SU-DHL-6 (cell line): ENCODE measurements at regions not wholly inside any gene's neighbourhood (a gene's known extent, or its start where the extent isn't known, plus 50 kb on each side); places are given as distances from the start of the nearest gene placed in this dataset.
"Not testable (repeated sequence)": the region's sequence is repeated elsewhere in the genome, so short reads cannot be mapped to it uniquely, and the experiment has no call there.

ENCODE experiments used
- H2AFZ ChIP-seq: fragments of 200-600 bp; sonication (generic); 2 replicates; pipeline ENCODE4 v1.6.1; 2014; ENCODE audit warnings: low read depth, mild to moderate bottlenecking, moderate library complexity, mixed read lengths, antibody characterized with exemption, low read length; ENCODE audit not compliant: severe bottlenecking
- H3F3A ChIP-seq: fragments of 200-600 bp; shearing (Covaris generic); 2 replicates; pipeline ENCODE4 v1.6.0; 2016; ENCODE audit warnings: antibody characterized with exemption, mild to moderate bottlenecking; ENCODE audit not compliant: insufficient read depth
- H3K27ac ChIP-seq: fragments of 200-600 bp; sonication (generic); 2 replicates; pipeline ENCODE4 v1.5.1; 2016; ENCODE audit warnings: low read depth, mild to moderate bottlenecking, low read length, moderate library complexity, mixed read lengths
- H3K27me3 ChIP-seq: fragments of 200-600 bp; sonication (generic), shearing (Covaris generic); 2 replicates; pipeline ENCODE4 v1.6.0; 2014; ENCODE audit warnings: mild to moderate bottlenecking, low read length
- H3K36me3 ChIP-seq: fragments of 200-600 bp; sonication (generic); 2 replicates; pipeline ENCODE4 v1.6.1; 2014; ENCODE audit warnings: mild to moderate bottlenecking, low read length, mixed read lengths
- H3K4me2 ChIP-seq: fragments of 300-600, 200-600 bp; shearing (Covaris generic), sonication (generic); 2 replicates; pipeline ENCODE4 v1.6.0; 2014; ENCODE audit warnings: low read length, low read depth, mild to moderate bottlenecking; ENCODE audit not compliant: poor library complexity, severe bottlenecking
- H3K4me3 ChIP-seq: fragments of 200-600 bp; sonication (generic); 2 replicates; pipeline ENCODE4 v1.5.1; 2014; ENCODE audit warnings: antibody characterized with exemption, low read length, mild to moderate bottlenecking, mixed read lengths; ENCODE audit not compliant: insufficient read depth, poor library complexity, severe bottlenecking
- H3K79me2 ChIP-seq: fragments of 200-600 bp; sonication (generic); 2 replicates; pipeline ENCODE4 v1.6.1; 2014; ENCODE audit warnings: mild to moderate bottlenecking, low read length, moderate library complexity; ENCODE audit not compliant: insufficient read depth
- H3K9ac ChIP-seq: fragments of 200-600 bp; sonication (generic); 2 replicates; pipeline ENCODE4 v1.7.0; 2014; ENCODE audit warnings: mild to moderate bottlenecking, low read length
- H3K9me2 ChIP-seq: fragments of 200-600 bp; sonication (generic); replicated peaks from 2 replicates; pipeline ENCODE4 v1.6.1; 2014; ENCODE audit warnings: low read length; ENCODE audit not compliant: insufficient read depth
- H3K9me3 ChIP-seq: fragments of 200-600 bp; sonication (generic); 2 replicates; pipeline ENCODE4 v1.6.1; 2014; ENCODE audit warnings: low read length, mixed read lengths; ENCODE audit not compliant: insufficient read depth
- H4K20me1 ChIP-seq: fragments of 200-600 bp; sonication (generic); 2 replicates; pipeline ENCODE4 v1.6.1; 2014; ENCODE audit warnings: low read depth, mild to moderate bottlenecking, antibody characterized with exemption, low read length, moderate library complexity, mixed read lengths
- EZH2phosphoT487 ChIP-seq: fragments of 200-600 bp; sonication (generic), shearing (Covaris generic); conservative IDR thresholded peaks from 2 replicates; pipeline ENCODE4 v1.6.1; 2018; ENCODE audit warnings: mild to moderate bottlenecking, antibody characterized with exemption, low read length, moderate library complexity, mixed read lengths
- TF ChIP-seq, protein P1 (sequence below): fragments of 200-600 bp; sonication (generic); IDR thresholded peaks from one replicate; pipeline ENCODE4 v1.5.1; 2017; ENCODE audit warnings: antibody characterized with exemption, mild to moderate bottlenecking, low read length, moderate library complexity; ENCODE audit not compliant: insufficient read depth, poor library complexity, severe bottlenecking

DNA sequence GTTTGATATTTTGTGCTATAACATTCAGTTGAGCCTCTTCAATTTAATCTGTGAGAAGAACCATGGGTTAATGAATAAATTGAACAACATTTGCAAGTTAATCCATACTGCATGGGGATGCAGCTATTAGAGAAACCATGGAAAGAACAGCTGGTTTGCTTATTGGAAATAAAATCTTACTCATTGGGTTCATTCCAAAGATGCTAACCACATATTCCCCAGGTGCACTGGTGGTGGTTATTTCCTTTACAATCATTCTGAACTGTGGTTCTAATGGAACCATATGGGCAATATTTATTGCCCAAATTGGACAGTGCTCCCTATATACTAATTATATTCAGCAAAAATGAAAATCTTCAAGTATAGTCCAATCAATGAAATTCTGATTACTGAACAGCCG, 1200.4 kb upstream of the CDH2 start:
- Histone ChIP-seq H3K27ac (no peak overlapping the region), H3F3A (no peaks in the 10 kb centered on the region), H3K79me2 (no peaks in the 10 kb centered on the region), H3K36me3 (no peaks in the 10 kb centered on the region), H2AFZ (no peak overlapping the region), H3K27me3 (no peaks in the 10 kb centered on the region), H3K4me2 (no peak overlapping the region), H3K4me3 (no peak overlapping the region), H3K9ac (no peak overlapping the region), H3K9me3 (peaks cover 14% of the 10 kb centered on the region; the same call in 1 of the 2 replicates), H3K9me2 (no peaks in the 10 kb centered on the region; the same call in 1 of the 2 replicates), H4K20me1 (no peaks in the 10 kb centered on the region)
- no peak for TF ChIP-seq EZH2phosphoT487
- TF ChIP-seq, protein P1, sequence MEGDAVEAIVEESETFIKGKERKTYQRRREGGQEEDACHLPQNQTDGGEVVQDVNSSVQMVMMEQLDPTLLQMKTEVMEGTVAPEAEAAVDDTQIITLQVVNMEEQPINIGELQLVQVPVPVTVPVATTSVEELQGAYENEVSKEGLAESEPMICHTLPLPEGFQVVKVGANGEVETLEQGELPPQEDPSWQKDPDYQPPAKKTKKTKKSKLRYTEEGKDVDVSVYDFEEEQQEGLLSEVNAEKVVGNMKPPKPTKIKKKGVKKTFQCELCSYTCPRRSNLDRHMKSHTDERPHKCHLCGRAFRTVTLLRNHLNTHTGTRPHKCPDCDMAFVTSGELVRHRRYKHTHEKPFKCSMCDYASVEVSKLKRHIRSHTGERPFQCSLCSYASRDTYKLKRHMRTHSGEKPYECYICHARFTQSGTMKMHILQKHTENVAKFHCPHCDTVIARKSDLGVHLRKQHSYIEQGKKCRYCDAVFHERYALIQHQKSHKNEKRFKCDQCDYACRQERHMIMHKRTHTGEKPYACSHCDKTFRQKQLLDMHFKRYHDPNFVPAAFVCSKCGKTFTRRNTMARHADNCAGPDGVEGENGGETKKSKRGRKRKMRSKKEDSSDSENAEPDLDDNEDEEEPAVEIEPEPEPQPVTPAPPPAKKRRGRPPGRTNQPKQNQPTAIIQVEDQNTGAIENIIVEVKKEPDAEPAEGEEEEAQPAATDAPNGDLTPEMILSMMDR: no peak

- Histone ChIP-seq H4K20me1 (no peaks in the 10 kb centered on the region), H3K4me3 (no peak overlapping the region), H2AFZ (no peak overlapping the region), H3K79me2 (no peaks in the 10 kb centered on the region), H3K27me3 (no peaks in the 10 kb centered on the region), H3K4me2 (no peak overlapping the region), H3K9ac (no peak overlapping the region), H3K9me3 (peaks cover 14% of the 10 kb centered on the region; the same call in 1 of the 2 replicates), H3K27ac (no peak overlapping the region), H3K36me3 (no peaks in the 10 kb centered on the region), H3K9me2 (no peaks in the 10 kb centered on the region), H3F3A (no peaks in the 10 kb centered on the region)
- TF ChIP-seq EZH2phosphoT487: no peak
- TF ChIP-seq, protein P1: no peak
These were observed 1196.1 kb upstream of the CDH2 start for GRCh38 chr18:29373000-29373399.

DNA sequence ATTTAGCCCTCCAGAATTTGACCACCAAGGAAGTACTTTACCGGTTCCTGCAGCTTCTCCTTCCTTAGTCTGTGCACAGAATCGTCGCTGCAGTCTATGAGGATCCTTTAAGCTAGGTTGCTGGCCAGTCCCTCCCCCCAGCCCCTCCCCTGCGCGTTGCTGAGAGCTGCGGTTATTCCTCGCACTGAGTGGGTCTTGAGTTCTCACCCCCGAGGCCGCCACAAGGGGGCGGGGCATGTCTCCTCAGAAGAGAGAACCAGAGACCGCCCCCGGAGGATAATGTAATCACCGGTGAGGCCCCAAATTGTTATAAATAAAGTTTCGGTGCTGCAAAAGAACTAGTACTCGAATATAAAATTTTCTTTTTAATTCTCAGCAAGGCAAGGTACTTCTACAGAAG, 1184.9 kb upstream of the CDH2 start:
- no peaks in the 10 kb centered on the region for H3K9me3 ChIP-seq
- no peak overlapping the region for H3K27ac ChIP-seq
- no peaks in the 10 kb centered on the region for H3K79me2 ChIP-seq
- no peak for TF ChIP-seq EZH2phosphoT487
- TF ChIP-seq, protein P1: no peak
- no peak overlapping the region for H3K4me3 ChIP-seq
- H3K4me2 ChIP-seq: no peak overlapping the region
- no peaks in the 10 kb centered on the region for H3F3A ChIP-seq
- no peaks in the 10 kb centered on the region for H3K9me2 ChIP-seq
- H2AFZ ChIP-seq: no peak overlapping the region
- no peaks in the 10 kb centered on the region for H3K36me3 ChIP-seq
- H4K20me1 ChIP-seq: no peaks in the 10 kb centered on the region
- H3K9ac ChIP-seq: no peak overlapping the region
- no peaks in the 10 kb centered on the region for H3K27me3 ChIP-seq

DNA sequence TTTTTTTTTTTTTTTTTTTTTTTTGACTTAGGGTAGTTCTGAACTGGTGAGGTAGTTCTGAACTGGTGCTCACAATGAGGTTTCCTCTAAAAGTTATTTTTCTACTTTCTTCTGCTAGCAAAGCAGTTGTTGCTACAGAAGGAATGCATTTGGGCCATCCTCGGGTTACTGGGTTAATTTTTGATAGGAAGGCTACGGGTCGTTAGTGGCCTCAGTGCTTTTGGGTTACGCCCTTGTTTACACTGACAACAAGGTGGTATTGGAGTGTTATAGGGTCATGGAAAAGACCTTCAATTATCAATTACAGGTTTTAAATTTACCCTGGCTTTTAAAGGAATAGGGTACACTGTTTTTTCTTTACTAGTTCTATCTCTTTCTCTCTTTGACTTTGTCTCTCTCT, 1183.7 kb upstream of the CDH2 start:
- not testable (repeated sequence) for H3K27ac ChIP-seq, H3K9me2 ChIP-seq, H3F3A ChIP-seq, H3K27me3 ChIP-seq, H3K79me2 ChIP-seq, H2AFZ ChIP-seq, H4K20me1 ChIP-seq, H3K9ac ChIP-seq, H3K4me3 ChIP-seq, H3K9me3 ChIP-seq, H3K36me3 ChIP-seq, H3K4me2 ChIP-seq

- not testable (repeated sequence) for H2AFZ ChIP-seq, H3K4me2 ChIP-seq, H3K27ac ChIP-seq, H3K79me2 ChIP-seq, H3F3A ChIP-seq, H3K9ac ChIP-seq, H3K4me3 ChIP-seq, H3K36me3 ChIP-seq, H4K20me1 ChIP-seq, H3K9me2 ChIP-seq, H3K9me3 ChIP-seq, H3K27me3 ChIP-seq
These were observed 1182.3 kb upstream of the CDH2 start for GRCh38 chr18:29359222-29359621.
